ENCODE measurements at regions not wholly inside any gene's neighbourhood (a gene's known extent, or its start where the extent isn't known, plus 50 kb on each side); places are given as distances from the start of the nearest gene placed in this dataset.

- WGBS, 2 experiments (ENCODE audit: extremely low coverage in 2 of 2, insufficient read length in 1 of 2) = no CpG with 5 or more reads among the region's 2 CpGs
- Histone ChIP-seq H2BK20ac (ENCODE audit: low read depth, low read length) (no peak overlapping the region), H3K79me1 (ENCODE audit: low read depth in 1 of 2, low read length in 2 of 2) (no peaks in the 10 kb centered on the region), H3K36me3 (ENCODE audit: control insufficient read depth, insufficient read depth, low read length) (no peaks in the 10 kb centered on the region), H2BK5ac (ENCODE audit: low read depth, low read length, poor library complexity, severe bottlenecking) (no peak overlapping the region), H3K9me1 (ENCODE audit: insufficient read depth, low read length) (no peaks in the 10 kb centered on the region), H4K20me1 (ENCODE audit: insufficient read depth, low read length) (no peaks in the 10 kb centered on the region), H3K4me3 (ENCODE audit: insufficient read depth, low read depth, low read length) (no peak overlapping the region), H2BK120ac (ENCODE audit: low read depth, low read length) (no peak overlapping the region), H4K5ac (ENCODE audit: low read depth, low read length) (no peak overlapping the region), H2AK5ac (ENCODE audit: low read depth, low read length) (no peak overlapping the region), H2BK15ac (ENCODE audit: low read depth, low read length) (no peak overlapping the region), H2AK9ac (replicated peaks; ENCODE audit: low read depth, low read length, poor library complexity) (no peak overlapping the region), H3K14ac (replicated peaks; ENCODE audit: low read depth, low read length) (no peak overlapping the region), H3K4ac (ENCODE audit: low read depth, low read length) (no peak overlapping the region), H3K27me3 (ENCODE audit: control insufficient read depth, insufficient read depth, low read length) (no peaks in the 10 kb centered on the region), H4K91ac (ENCODE audit: insufficient read depth, low read depth, low read length) (no peak overlapping the region), H2AFZ (replicated peaks; ENCODE audit: low read length, poor library complexity) (no peak overlapping the region), H3K56ac (ENCODE audit: extremely low read depth, insufficient read depth, low read length) (no peak overlapping the region), H3K9ac (ENCODE audit: low read depth, low read length) (no peak overlapping the region), H3K4me2 (ENCODE audit: low read depth, low read length) (no peak overlapping the region), H3K18ac (ENCODE audit: low read depth, low read length) (no peak overlapping the region), H3K4me1 (ENCODE audit: control insufficient read depth, insufficient read depth, low read length) (no peaks in the 10 kb centered on the region), H3K23ac (ENCODE audit: low read depth, low read length) (no peak overlapping the region), H3K9me3 (ENCODE audit: control insufficient read depth, insufficient read depth, low read length) (peaks cover 11% of the 10 kb centered on the region), H3K27ac (ENCODE audit: insufficient read depth, low read length) (no peak overlapping the region), H4K8ac (ENCODE audit: low read depth in 2 of 2, low read length in 2 of 2) (no peak overlapping the region)
- ChIA-PET POLR2A (ENCODE audit: unreplicated experiment) (no interaction called here), CTCF (no interaction called here)
- dilution Hi-C loops (cut with HindIII; ENCODE audit: low sequenced_read_pairs, unreplicated experiment) (no loop called here), intact Hi-C loops (cut with micrococcal nuclease) (loop anchor here (2.0 kb wide), 1 partner anchor 26 kb away; no protein-coding TSS in a partner anchor), in situ Hi-C loops (cut with MboI; ENCODE audit: low sequenced_read_pairs) (no loop called here)
- ATAC-seq (ENCODE audit: low read depth) (no peak), DNase-seq (no peak)
- no TSS peak for BruUV-seq (replicated peaks)
- no peak for TF ChIP-seq MAFK (IDR thresholded peaks at IDR 0.05; ENCODE audit: low read depth, low read length)
- TF ChIP-seq FOS (IDR thresholded peaks at IDR 0.05; ENCODE audit: low read depth, low read length) = no peak
- no peak for TF ChIP-seq RCOR1 (IDR thresholded peaks at IDR 0.05; ENCODE audit: insufficient replicate concordance, low read length)
- TF ChIP-seq, protein P1, sequence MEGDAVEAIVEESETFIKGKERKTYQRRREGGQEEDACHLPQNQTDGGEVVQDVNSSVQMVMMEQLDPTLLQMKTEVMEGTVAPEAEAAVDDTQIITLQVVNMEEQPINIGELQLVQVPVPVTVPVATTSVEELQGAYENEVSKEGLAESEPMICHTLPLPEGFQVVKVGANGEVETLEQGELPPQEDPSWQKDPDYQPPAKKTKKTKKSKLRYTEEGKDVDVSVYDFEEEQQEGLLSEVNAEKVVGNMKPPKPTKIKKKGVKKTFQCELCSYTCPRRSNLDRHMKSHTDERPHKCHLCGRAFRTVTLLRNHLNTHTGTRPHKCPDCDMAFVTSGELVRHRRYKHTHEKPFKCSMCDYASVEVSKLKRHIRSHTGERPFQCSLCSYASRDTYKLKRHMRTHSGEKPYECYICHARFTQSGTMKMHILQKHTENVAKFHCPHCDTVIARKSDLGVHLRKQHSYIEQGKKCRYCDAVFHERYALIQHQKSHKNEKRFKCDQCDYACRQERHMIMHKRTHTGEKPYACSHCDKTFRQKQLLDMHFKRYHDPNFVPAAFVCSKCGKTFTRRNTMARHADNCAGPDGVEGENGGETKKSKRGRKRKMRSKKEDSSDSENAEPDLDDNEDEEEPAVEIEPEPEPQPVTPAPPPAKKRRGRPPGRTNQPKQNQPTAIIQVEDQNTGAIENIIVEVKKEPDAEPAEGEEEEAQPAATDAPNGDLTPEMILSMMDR (conservative IDR thresholded peaks at IDR 0.05; ENCODE audit: low read depth, low read length) = no peak
These were observed 479.5 kb downstream of the EPHA5 start for GRCh38 chr4:65190780-65191179.

All from IMR-90 (cell line).